H9 (cell line): ENCODE measurements at regions not wholly inside any gene's neighbourhood (a gene's known extent, or its start where the extent isn't known, plus 50 kb on each side); places are given as distances from the start of the nearest gene placed in this dataset.

ENCODE experiments used
- DNase-seq: peaks from one replicate; pipeline ENCODE4 v3.0.0-alpha.2; 2017
- H2AFZ ChIP-seq: one replicate; pipeline ENCODE4 v1.6.1; 2013; ENCODE audit warnings: mild to moderate bottlenecking, low read length, control low read depth, moderate library complexity
- H2AK5ac ChIP-seq: 2 replicates; pipeline ENCODE4 v1.6.1; 2013; ENCODE audit warnings: low read length, control low read depth, mixed read lengths; ENCODE audit not compliant: insufficient read length
- H2BK120ac ChIP-seq: one replicate; pipeline ENCODE4 v1.6.1; 2013; ENCODE audit warnings: low read depth, mild to moderate bottlenecking, low read length, control low read depth, inconsistent platforms; ENCODE audit not compliant: poor library complexity, severe bottlenecking
- H2BK12ac ChIP-seq: 2 replicates; pipeline ENCODE4 v1.6.1; 2013; ENCODE audit warnings: low read length, control low read depth, mixed read lengths, low read depth; ENCODE audit not compliant: insufficient read length
- H2BK15ac ChIP-seq: 2 replicates; pipeline ENCODE4 v1.6.1; 2013; ENCODE audit warnings: low read depth, low read length, control low read depth
- H2BK20ac ChIP-seq: one replicate; pipeline ENCODE4 v1.6.1; 2013; ENCODE audit warnings: low read depth, mild to moderate bottlenecking, low read length, control low read depth, inconsistent platforms; ENCODE audit not compliant: poor library complexity, severe bottlenecking
- H2BK5ac ChIP-seq: 2 replicates; pipeline ENCODE4 v1.6.1; 2013; ENCODE audit warnings: low read length, control low read depth, mixed read lengths; ENCODE audit not compliant: insufficient read length
- H3K14ac ChIP-seq: 2 replicates; pipeline ENCODE4 v1.6.1; 2013; ENCODE audit warnings: low read length, control low read depth; ENCODE audit not compliant: insufficient read depth
- H3K18ac ChIP-seq: 2 replicates; pipeline ENCODE4 v1.6.1; 2013; ENCODE audit warnings: low read depth, mild to moderate bottlenecking, mixed read lengths, low read length, control low read depth; ENCODE audit not compliant: insufficient read length
- H3K23ac ChIP-seq: 2 replicates; pipeline ENCODE4 v1.6.1; 2013; ENCODE audit warnings: low read length, control low read depth, mixed read lengths, low read depth; ENCODE audit not compliant: insufficient read length
- H3K23me2 ChIP-seq: 2 replicates; pipeline ENCODE4 v1.6.1; 2013; ENCODE audit warnings: low read depth, mild to moderate bottlenecking, mixed read lengths, low read length, control low read depth; ENCODE audit not compliant: insufficient read length, poor library complexity, severe bottlenecking
- H3K27ac ChIP-seq: 2 replicates; pipeline ENCODE4 v1.5.1; 2013; ENCODE audit warnings: low read length, control low read depth, mixed read lengths, low read depth; ENCODE audit not compliant: insufficient read length
- H3K27me3 ChIP-seq: 2 replicates; pipeline ENCODE4 v1.6.1; 2013; ENCODE audit warnings: low read length, control low read depth, inconsistent platforms; ENCODE audit not compliant: insufficient read depth
- H3K4ac ChIP-seq: 2 replicates; pipeline ENCODE4 v1.6.1; 2013; ENCODE audit warnings: low read depth, mild to moderate bottlenecking, control low read depth, inconsistent platforms, low read length, moderate library complexity
- H3K4me1 ChIP-seq: 2 replicates; pipeline ENCODE4 v1.6.1; 2013; ENCODE audit warnings: low read length, control low read depth, inconsistent platforms; ENCODE audit not compliant: insufficient read depth
- H3K4me2 ChIP-seq: 2 replicates; pipeline ENCODE4 v1.6.1; 2013; ENCODE audit warnings: low read length, control low read depth, mixed read lengths; ENCODE audit not compliant: insufficient read length, insufficient read depth
- H3K56ac ChIP-seq: 2 replicates; pipeline ENCODE4 v1.6.1; 2013; ENCODE audit warnings: low read depth, mild to moderate bottlenecking, mixed read lengths, low read length, control low read depth; ENCODE audit not compliant: insufficient read length
- H3K79me1 ChIP-seq: 2 replicates; pipeline ENCODE4 v1.6.1; 2013; ENCODE audit warnings: low read depth, mild to moderate bottlenecking, moderate library complexity, low read length, control low read depth, inconsistent platforms; ENCODE audit not compliant: insufficient read depth, poor library complexity, severe bottlenecking
- H3K79me2 ChIP-seq: 2 replicates; pipeline ENCODE4 v1.6.1; 2013; ENCODE audit warnings: low read length, control low read depth, inconsistent platforms; ENCODE audit not compliant: insufficient read depth
- H3K9ac ChIP-seq: 2 replicates; pipeline ENCODE4 v1.6.1; 2013; ENCODE audit warnings: low read length, control low read depth, mixed read lengths; ENCODE audit not compliant: insufficient read length; ENCODE audit errors: extremely low read depth
- H3K9me3 ChIP-seq: one replicate; pipeline ENCODE4 v1.6.1; 2013; ENCODE audit warnings: low read depth, low read length, inconsistent platforms; ENCODE audit not compliant: control insufficient read depth
- H3T11ph ChIP-seq: one replicate; pipeline ENCODE4 v1.6.1; 2013; ENCODE audit warnings: mild to moderate bottlenecking, low read length, control low read depth, inconsistent platforms
- H4K20me1 ChIP-seq: one replicate; pipeline ENCODE4 v1.6.1; 2013; ENCODE audit not compliant: control insufficient read depth, insufficient read length, insufficient read depth
- H4K5ac ChIP-seq: 2 replicates; pipeline ENCODE4 v1.6.1; 2013; ENCODE audit warnings: low read depth, mild to moderate bottlenecking, mixed read lengths, low read length, control low read depth; ENCODE audit not compliant: insufficient read length
- H4K8ac ChIP-seq: replicated peaks from 2 replicates; pipeline ENCODE4 v1.6.1; 2013; ENCODE audit warnings: low read length, control low read depth, mixed read lengths, low read depth; ENCODE audit not compliant: insufficient read length
- H4K91ac ChIP-seq: 2 replicates; pipeline ENCODE4 v1.6.1; 2013; ENCODE audit warnings: low read depth, mild to moderate bottlenecking, moderate library complexity, mixed read lengths, low read length, control low read depth; ENCODE audit not compliant: insufficient read length
- H3K27ac Mint-ChIP-seq, 3 experiments: 2 replicates in 2 of 3; 3 replicates in 1 of 3; pipeline ENCODE4 v1.8.0; 2020 to 2021; ENCODE audit warnings: mixed read lengths in 3 of 3, mild to moderate bottlenecking in 1 of 3, moderate library complexity in 1 of 3
- H3K27me3 Mint-ChIP-seq: 2 replicates; pipeline ENCODE4 v1.8.0; 2021; ENCODE audit warnings: low read depth, mild to moderate bottlenecking, moderate library complexity, mixed read lengths
- H3K36me3 Mint-ChIP-seq, 3 experiments: 2 replicates in 2 of 3; 3 replicates in 1 of 3; pipeline ENCODE4 v1.8.0; 2020 to 2021; ENCODE audit warnings: low read depth in 3 of 3, mixed read lengths in 3 of 3; ENCODE audit not compliant: insufficient read depth in 1 of 3
- H3K4me1 Mint-ChIP-seq, 2 experiments: 2 replicates each; pipeline ENCODE4 v1.8.0; 2020; ENCODE audit warnings: mixed read lengths in 2 of 2
- H3K4me3 Mint-ChIP-seq, 2 experiments: 2 replicates in 1 of 2; 3 replicates in 1 of 2; pipeline ENCODE4 v1.8.0; 2020 to 2021; ENCODE audit warnings: mild to moderate bottlenecking in 2 of 2, mixed read lengths in 2 of 2, moderate library complexity in 1 of 2
- H3K9me3 Mint-ChIP-seq, 2 experiments: 2 replicates in 1 of 2; 3 replicates in 1 of 2; pipeline ENCODE4 v1.8.0; 2020; ENCODE audit warnings: mild to moderate bottlenecking in 2 of 2, mixed read lengths in 2 of 2, moderate library complexity in 1 of 2
- CTCF ChIP-seq: fragments of 200-600 bp; sonication (generic); conservative IDR thresholded peaks from 3 replicates; pipeline ENCODE4 v1.8.0; 2021; ENCODE audit warnings: antibody characterized with exemption, mild to moderate bottlenecking
- WGBS: extraction: QIAGEN DNeasy Blood & Tissue Kit; methylation state at CpG from one replicate; pipeline ENCODE4 v1.1.7; 2013; ENCODE audit warnings: missing lambda C conversion rate, low lambda C conversion rate, mixed read lengths; ENCODE audit not compliant: insufficient read length; ENCODE audit errors: extremely low coverage; 5-methylcytosine and 5-hydroxymethylcytosine counted together

GRCh38 chr13:88339271-88339741 lies 668.1 kb downstream of the SLITRK5 start:
- Mint-ChIP-seq H3K36me3 (peaks cover under 1 to 2% (median 1%) of the 10 kb centered on the region in 3 experiments; a peak in 5 of 7 replicates), H3K27ac (no peak overlapping the region), H3K9me3 (peaks cover 4 to 8% of the 10 kb centered on the region in 2 experiments), H3K4me3 (no peak overlapping the region), H3K27me3 (no peaks in the 10 kb centered on the region), H3K4me1 (no peaks in the 10 kb centered on the region)
- Histone ChIP-seq H2AFZ (no peak overlapping the region), H3T11ph (no peak overlapping the region), H2BK5ac (no peak overlapping the region), H2BK120ac (no peak overlapping the region), H4K91ac (no peak overlapping the region), H3K23me2 (no peaks in the 10 kb centered on the region), H3K4ac (no peak overlapping the region), H3K27me3 (no peaks in the 10 kb centered on the region), H3K18ac (no peak overlapping the region), H3K4me1 (no peaks in the 10 kb centered on the region), H4K5ac (no peak overlapping the region), H3K14ac (no peak overlapping the region), H2BK20ac (no peak overlapping the region), H3K23ac (no peak overlapping the region), H3K9me3 (no peaks in the 10 kb centered on the region), H3K79me1 (no peaks in the 10 kb centered on the region), H3K27ac (no peak overlapping the region), H2BK12ac (no peak overlapping the region), H3K4me2 (no peak overlapping the region), H4K20me1 (no peaks in the 10 kb centered on the region), H3K56ac (no peak overlapping the region), H3K79me2 (no peaks in the 10 kb centered on the region), H2BK15ac (no peak overlapping the region), H4K8ac (no peak overlapping the region), H3K9ac (no peak overlapping the region), H2AK5ac (no peak overlapping the region)
- no CpG with 5 or more reads among the region's 8 CpGs for WGBS
- no peak for TF ChIP-seq CTCF
- DNase-seq: no peak
